ENCODE measurements at regions not wholly inside any gene's neighbourhood (a gene's known extent, or its start where the extent isn't known, plus 50 kb on each side); places are given as distances from the start of the nearest gene placed in this dataset.

DNA sequence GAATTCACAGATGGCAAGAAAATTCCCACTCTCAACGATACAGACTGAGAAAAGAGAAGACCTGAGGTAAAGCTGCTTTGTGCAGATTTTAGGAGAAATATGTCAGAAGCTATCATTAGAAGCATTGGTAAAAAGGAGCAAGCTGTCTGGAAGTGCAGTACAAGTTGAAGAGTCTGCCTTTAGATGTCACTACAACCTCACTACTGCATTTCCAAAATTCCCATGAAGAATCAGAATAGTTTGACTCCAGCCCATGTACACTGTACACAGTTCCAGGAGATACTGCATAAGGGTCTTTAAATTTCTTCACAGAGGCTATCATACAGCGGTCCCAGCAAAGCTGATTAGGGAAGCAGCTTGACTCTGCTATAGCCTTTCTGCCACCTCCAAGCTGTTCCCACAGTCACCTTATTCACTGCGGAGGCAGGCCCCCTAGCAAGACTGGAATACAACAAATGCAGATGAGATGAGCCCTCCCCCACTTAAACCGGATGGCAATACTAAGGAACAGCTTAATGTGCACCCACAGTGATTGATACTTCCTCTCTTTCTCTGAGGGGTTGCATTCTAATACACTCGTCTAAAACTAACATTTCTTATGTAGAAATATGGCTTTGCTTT, 527.4 kb downstream of the TMEM182 start:
- TF ChIP-seq, protein P1, sequence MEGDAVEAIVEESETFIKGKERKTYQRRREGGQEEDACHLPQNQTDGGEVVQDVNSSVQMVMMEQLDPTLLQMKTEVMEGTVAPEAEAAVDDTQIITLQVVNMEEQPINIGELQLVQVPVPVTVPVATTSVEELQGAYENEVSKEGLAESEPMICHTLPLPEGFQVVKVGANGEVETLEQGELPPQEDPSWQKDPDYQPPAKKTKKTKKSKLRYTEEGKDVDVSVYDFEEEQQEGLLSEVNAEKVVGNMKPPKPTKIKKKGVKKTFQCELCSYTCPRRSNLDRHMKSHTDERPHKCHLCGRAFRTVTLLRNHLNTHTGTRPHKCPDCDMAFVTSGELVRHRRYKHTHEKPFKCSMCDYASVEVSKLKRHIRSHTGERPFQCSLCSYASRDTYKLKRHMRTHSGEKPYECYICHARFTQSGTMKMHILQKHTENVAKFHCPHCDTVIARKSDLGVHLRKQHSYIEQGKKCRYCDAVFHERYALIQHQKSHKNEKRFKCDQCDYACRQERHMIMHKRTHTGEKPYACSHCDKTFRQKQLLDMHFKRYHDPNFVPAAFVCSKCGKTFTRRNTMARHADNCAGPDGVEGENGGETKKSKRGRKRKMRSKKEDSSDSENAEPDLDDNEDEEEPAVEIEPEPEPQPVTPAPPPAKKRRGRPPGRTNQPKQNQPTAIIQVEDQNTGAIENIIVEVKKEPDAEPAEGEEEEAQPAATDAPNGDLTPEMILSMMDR (conservative IDR thresholded peaks at IDR 0.05; ENCODE audit: low read length), result no peak
- no peak for TF ChIP-seq EZH2phosphoT487 (IDR thresholded peaks at IDR 0.05; ENCODE audit: borderline replicate concordance)
